NCI-H526 treated with DMSO at 0.1 percent for 48 hours (cell line): ENCODE measurements at regions not wholly inside any gene's neighbourhood (a gene's known extent, or its start where the extent isn't known, plus 50 kb on each side); places are given as distances from the start of the nearest gene placed in this dataset.

Experiments
- DNase-seq: peaks from one replicate; lab custom pipeline; 2025; lab: John Stamatoyannopoulos, UW

DNA sequence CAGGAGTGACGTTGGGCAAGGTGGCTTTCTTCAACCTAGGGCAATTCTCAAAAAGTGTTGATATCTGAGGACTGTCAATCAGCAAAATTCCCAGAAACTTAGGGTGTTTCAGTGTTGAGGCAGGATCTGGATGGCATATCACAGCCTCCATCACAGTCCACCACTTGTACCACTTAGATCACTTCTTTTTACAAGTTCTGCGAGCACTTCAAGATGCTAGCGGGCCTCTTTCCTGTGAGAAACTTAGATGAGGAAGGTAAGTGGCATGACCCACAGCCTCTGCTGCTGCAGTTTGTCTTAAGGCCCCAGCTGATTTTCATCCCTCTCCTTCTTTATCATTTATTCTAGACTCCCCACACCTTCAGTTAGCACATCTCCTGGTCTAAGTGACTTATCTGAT lies 295.4 kb upstream of the ZNF521 start:
- DNase-seq = no peak

DNA sequence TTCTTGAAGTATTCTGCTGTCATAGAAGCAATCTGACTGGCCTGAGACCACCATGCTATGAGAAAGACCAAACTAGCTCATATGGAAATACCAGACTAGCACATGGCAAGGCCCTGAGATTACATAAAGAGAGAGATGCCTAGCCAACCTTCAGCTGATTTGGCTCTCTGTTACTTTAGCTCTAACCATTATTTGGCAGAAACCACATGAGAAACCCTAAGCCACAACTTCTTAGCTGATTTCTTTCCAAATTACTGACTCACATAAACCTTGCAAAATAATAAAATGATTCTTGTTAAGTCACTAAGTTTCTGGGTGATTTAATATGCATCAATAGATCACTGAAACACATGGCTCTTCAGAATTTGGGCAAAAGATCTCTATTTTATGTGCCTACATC lies 295.0 kb upstream of the ZNF521 start:
- no peak for DNase-seq

DNA sequence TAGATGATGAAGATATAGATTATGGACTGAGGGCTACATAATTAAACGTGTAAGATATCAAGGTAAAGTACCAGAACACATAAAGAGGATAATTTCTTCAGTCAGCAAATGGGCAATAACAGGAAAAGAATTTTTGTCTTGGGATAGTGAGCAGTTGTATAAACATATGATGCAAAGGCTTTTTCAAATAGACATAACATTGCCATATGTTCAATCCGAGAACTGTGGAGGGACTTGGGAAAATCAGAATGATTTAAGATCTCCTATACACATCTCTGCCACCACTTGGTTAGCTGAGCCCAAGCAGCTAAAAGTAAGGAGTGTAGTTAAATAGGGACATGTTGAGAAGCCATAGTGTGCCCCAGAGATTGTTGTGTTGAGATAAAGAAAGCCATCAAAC lies 287.6 kb upstream of the ZNF521 start:
- DNase-seq = no peak

DNA sequence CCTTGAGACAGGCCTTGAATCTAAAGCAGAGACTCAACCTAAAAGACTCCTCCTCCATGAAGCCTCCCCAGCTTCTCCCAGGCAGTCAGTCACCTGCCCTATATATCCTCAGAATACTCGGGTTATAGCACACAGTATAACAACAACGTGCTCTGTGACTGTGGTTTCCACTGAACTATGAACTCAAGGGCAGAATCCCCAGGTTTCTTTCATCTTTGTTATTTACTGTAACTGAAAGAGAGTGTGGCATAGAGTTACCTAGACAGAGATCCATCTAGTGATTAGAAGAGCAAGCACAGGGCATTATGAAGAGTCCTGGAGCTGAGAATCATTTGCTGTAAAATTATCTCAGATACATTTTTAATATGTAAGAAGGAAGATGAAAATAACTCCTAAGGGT lies 281.6 kb upstream of the ZNF521 start:
- DNase-seq = no peak

DNA sequence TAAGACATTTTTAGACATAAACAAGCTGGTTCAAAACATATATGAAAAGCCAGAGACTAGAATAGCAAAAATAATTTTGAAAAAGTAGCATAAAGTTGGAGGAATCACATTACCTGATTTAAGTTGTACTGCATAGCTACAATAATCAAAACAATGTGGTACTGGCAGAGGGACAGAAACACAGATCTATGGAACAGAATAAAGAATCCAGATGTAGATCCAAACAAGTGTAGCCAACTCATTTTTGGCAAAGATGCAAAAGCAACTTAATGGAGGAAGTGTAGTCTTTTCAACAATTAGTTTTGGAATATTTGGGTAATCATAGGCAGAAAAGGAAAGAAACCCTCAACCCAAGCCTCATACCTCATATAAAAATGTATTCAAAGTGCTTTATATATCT lies 278.7 kb upstream of the ZNF521 start:
- DNase-seq = no peak

DNA sequence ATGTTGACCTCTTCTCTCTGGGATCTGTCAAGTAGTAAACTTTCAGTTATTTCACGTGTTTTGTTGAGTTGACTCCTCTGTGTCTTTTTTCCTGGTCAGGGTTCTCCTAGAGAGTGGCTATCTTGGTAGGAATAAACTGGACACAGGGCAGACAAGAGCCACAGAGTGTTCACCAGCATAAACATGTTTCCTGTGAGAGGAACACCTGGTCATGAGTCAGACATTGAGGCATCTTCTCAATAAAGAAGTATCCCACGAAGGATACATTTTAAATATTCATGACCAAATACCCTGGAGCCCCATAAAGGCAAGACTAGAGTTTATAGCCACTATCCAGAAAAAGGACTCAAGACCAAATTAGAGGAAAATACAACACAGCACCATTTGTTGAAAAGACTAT lies 269.7 kb upstream of the ZNF521 start:
- DNase-seq = no peak

DNA sequence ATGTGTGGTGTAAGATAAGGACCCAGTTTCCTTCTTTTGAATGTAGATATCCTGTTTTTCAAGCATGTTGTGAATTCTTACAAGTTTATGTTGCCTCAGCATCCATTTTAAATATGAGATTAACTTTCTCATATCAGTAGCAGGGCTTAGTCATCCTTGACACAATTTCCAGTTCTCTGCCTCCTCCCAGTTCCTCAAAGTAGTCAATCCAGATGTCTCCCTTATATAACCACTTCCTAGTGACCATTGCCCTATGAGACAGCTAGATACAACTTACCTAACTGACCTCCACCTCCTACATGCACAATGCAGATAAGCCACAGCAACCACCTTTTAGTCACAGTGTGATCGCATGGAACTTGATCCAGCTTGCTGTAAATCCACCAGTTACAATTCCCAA lies 269.2 kb upstream of the ZNF521 start:
- no peak for DNase-seq

DNA sequence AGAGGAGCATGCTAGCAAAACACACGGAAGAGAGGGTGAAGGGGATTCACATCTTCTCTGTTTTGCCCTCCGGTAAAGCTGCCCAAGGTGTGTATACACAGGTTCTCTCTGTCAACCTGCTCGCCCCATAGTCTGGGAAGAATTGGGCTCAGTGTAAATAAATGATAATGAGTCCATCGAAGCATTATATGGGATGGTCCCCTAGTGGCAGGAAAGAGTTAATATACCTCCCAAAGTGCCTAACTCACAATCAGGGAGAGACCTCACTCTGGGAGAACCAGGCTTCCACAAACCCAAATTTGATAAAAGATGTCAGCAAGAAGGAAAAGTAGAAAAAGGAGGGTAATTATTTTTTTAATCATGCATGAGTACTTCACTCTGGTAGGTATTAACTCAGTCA lies 262.2 kb upstream of the ZNF521 start:
- DNase-seq = no peak

DNA sequence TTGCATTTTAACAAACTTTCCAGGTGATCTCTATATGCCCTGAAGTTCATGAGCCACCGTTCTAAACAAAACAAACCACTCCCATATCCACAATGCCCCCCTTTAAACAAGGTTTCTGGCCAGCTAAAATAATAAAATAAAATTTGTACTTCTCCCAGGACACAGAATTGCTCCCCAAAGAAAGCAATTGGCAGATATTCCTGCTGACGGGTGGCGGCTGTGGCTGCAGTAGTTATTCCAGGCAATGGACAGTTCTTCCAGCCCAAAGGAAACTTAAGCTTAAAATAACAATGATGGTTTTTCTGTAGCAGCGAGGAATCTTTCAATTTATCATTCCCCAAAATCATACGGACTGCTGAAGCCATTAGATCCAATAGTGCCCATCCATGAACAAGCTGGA lies 260.5 kb upstream of the ZNF521 start:
- DNase-seq = no peak

DNA sequence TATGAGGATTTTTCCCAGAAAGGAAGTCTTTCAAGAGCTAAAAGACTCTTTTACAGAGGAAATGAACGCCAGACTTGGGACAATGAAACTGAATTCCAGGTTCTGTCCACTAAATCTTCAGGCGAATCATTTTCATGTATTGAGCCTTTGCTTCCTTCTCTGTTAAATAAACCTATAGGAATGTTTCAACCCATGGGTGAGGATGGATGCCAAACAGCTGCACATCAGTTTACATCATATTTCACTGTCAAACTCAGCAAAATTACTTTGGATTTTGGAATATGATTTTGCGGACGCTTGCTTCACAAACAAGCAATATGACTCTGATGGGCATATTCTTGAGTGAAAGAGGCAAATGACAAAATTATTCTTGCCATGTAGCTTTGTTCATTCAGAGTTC lies 256.1 kb upstream of the ZNF521 start:
- DNase-seq = no peak

DNA sequence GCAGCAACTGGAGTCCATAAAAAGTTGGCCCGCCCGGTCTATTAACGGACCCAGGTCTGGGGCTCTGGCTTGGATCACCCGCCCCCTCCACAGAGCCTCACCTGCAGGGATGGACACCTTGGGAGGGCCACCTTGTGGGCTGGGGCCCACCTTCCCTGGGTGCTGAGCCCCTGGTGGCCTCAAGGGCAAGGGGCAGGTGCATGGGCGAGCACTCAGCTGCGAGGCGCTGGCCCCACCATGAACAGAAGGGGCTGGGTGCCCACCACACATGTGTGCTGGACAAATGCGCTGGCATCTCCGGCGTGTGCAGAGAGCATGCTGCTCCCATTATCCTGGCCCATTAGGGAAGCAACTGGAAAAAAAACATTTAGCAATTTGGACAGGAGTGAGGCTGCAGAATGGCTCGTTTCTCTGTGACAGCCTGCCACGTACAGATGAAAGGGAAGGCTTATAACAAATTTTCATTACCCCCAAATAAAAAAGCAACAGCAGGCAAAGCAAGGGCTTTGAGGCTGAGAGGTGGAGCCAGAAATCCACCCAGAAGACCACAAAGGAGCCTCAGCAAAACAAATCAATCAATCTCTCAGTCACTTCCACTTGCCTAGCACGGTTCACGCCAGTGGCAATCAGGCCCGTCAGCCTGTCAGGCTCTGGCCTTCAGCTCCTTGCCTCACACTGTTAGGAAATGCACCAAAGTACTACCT lies 253.1 kb upstream of the ZNF521 start:
- no peak for DNase-seq

DNA sequence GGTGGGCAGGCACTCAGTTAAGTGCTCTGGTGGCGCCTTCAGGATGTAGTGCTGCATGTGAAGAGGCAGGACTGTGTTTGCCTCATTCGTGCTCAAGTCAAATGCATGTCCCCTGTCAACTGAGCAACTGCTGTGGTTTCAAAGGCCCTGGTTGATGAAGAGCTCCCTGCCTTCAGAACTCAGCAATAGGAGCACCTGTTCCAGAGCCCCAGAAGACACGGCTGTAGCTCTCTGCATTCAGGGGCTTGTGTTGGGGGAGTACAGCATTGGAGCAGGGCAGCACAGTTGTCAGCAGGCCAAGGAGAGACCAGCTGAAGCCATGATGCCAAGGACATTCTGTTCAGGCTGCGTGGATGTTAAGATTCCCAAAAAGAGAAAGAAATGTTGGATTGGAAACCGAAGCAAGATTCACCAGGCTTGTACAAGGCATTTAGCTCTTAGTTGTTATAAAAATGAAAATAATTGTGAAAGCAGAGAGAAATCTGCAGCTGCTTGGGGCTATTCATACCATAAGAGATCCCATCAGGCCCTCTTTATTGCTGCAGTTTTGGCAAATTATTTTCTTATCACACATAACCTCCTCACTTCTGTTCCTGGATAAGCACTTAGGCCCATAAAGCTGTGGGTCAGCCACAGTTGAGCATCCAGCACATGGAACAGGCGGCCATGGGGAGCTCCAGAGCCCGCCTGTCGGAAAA lies 252.4 kb upstream of the ZNF521 start:
- DNase-seq = peak; percentile 12

DNA sequence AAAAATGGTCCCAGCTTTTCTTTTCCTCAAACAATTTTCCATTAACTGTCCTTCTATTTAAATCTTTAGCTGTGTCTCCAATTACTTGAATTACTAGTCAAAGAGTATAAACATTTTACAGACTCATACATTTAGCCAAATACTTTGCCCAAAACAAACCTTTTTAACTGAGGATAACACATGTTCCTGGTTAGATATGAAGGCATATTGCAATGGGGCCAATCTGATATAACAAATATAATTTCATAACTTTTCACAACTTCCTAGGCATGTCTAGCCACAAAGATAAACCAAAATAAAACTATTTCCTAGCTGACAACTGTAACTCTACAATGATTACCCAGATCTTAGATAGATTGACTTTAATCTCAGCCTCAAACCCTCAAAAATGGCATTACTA lies 247.5 kb upstream of the ZNF521 start:
- DNase-seq = no peak

DNA sequence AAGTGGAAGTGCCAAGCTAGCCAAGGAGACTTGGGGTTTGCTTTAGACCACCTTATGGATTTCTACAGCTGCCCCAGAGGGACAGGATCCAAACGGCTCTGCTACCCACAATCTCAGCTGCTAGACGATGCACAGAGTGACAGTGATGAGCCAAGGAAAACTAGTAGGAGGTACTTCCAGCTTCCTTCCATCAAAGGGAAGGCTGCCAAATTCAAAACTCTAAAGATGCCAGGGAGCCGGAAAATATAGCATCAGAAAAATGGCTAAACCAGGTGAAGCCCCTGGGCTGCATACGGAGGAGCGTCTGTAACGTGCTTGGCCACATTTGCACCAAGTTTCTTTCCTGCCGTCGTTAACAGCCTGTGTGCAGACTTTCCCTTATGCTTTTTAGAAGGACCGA lies 245.5 kb upstream of the ZNF521 start:
- DNase-seq = no peak

DNA sequence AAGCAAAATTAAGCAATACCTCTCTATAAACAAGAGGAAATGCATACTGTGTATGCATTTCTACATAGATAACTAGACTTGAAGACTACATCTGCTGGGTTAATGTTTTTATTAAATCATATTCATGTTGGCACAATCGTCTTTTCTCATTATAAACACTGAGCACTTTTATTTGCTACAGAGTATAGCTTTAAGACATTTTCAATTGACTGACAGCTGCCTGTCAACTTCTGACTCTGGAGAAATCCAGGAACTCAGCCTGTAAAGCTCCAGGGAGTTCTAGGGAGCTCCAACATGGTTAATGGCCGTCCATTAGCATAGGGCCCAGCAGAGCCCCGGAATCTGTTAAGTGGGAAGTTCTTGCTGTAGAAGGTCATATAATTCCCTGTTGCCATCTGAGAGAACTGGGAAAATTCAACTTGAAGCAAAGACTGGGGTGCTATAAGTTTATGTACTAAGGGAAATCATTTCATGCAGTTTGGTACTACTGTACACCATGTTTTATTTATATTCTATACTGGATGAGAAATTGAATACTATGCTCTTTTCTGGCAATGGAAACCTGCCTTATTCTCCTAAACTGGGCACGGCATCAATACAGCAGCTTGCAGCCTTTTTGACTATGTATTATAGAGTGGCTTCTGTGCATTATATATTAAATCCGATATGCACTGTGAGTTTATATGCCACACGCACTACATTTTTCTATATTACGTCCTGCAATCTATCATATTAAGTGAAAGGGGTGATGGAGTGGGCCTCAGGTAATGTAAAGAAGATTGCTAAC lies 243.5 kb upstream of the ZNF521 start:
- no peak for DNase-seq

DNA sequence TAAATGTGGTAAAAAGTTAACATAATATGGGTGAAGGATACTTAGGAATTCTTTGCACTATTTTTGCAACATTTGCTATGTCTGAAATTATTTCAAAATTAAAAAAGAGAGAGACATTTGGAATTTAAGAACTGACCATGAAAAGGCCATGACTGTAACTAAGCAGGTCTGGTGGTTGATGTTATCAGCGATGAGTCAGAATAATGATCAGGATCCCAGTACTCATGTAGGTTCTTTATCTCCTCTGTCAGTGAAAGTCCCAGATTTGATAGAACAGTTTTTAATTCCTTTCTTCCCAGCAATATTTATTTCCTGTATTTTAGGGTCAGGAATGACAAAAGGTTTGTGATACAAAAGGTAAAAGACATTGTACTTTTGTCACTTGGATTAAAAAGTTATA lies 242.4 kb upstream of the ZNF521 start:
- no peak for DNase-seq

DNA sequence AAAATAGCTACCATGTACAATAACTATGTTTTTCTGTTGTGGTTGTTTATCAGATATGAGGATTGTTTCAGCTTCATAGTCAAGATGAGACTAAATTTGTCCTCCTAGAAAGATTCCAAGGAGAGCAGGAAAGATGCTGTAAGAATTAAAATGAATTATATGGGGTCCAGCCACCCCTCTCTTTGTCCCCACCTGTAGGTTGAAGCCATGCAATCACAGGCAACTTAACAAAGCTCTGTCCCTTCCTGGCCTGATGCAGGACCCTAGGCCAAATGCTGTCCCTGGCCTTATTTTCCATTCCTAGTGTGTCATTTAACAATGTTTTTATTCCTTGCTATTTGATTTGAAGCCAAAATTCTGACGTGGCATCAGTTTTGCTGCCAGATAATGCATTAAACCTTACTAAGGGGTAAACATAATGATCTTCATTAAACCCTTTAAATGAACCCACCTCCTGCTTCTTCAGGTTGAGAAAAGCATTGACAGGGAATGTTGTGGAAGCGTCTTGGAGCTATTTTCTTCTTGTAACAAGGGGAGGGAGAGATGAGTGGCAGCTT lies 240.9 kb upstream of the ZNF521 start:
- no peak for DNase-seq

DNA sequence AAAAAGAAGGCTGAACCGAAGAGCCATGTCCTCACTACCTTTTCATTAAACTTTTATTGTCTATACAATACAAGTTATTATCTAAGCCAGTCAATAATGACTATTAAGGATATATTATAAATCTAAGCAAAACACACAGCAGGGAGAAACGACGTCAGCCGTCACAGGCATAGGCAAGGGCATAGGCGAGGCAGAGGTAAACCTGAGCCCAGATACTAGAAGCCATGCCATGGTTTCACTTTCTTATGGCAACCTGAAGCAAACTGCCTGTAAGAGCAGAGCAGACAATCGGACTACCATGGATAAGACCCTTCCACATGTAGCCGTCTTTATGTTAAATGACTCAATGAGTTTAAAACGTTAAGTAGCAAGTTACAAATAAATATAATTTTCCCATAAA lies 238.5 kb upstream of the ZNF521 start:
- DNase-seq = no peak

DNA sequence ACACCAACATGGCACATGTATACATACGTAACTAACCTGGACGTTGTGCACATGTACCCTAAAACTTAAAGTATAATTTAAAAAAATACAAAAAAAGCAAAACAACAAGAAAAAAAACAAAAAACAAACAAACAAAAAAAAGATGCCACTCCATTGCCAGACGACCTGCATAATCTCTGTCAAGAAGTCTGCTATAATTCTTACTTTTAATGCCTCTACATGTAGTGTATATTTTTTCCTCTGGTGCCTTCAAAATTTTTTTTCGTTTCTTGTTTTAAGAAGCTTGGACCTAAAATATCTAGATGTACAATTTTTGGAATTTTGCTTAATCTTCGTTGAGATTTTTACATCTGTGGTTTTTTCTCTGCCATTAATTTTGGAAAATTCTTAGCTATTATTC lies 235.6 kb upstream of the ZNF521 start:
- DNase-seq = no peak

DNA sequence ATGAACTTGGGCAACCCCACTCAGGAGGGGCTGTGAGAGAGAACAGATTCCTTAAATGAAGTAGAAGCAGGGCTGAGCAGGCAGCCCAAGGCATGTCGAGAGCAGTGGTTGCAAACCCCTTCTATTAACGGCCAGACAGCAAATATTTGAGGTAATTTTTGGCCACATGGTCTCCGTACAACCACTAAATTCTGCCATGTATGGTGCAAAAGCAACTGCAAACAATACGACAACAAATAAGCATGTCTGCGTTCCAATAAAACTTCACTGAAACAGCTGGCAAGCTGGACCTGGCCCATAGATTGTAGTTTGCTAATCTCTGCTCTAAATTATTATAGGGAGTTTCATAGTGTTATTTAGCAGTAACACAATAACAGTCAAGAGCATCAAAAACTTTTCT lies 217.0 kb upstream of the ZNF521 start:
- DNase-seq = no peak

DNA sequence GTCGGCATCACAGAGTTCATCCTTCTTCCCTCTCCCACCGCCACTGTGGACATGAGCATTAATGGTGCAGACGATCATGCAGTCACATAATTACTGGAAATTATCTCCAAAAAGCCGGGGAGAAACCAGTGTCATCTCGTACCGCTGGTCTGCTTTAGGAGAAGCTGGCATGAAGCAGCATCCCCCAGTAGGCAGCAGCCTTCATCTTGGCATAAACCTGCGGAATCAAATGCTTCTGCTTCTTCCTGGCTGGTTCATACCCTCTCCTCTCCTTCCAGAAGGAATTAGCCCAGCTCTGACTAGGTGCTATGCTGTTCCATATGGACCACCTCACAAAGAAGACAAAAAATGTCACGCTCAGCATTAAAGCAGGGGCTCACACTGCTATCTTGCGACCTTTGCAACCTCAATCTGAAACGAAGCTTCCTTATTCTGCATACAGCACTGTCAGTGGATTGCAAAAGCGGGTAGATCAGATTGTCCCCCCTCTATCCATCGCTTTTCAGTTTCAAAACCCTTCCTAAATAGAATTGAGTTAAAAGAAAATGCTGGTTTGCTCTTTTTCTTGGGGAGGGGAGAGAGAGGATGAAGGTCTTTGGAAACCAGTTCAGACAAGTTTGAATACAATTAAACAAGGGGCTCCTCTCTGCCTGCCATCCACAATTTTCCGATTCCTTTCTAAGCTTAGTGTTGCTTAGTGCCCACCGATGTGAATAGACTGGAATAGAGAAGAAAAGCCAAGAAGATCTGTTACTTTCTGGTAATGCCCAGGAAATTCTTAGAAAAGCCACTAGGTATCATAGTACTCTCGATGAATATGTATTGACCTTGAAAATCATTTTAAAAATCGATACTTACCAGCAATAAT lies 212.1 kb upstream of the ZNF521 start:
- no peak for DNase-seq

DNA sequence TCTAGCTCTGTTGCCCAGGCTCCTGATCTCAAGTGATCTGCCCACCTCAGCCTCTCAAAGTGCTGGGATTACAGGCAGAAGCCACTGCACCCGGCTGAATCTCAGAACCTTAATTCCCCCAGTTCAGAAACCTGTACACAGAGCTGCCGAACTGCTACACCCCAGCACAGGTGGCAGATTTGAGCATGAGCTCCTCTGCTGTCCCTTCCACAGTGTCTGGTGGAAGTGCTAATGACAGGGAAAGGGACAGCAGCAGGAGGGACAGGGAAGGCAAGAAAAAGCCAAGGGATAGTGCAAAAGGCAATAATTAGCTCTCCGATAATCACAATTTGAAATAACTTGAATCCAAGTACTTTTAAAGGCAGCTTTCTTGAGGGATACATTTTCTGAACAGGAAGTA lies 211.4 kb upstream of the ZNF521 start:
- DNase-seq = no peak
